ENCODE measurements at regions not wholly inside any gene's neighbourhood (a gene's known extent, or its start where the extent isn't known, plus 50 kb on each side); places are given as distances from the start of the nearest gene placed in this dataset.
"Not testable (repeated sequence)": the region's sequence is repeated elsewhere in the genome, so short reads cannot be mapped to it uniquely, and the experiment has no call there.

- not testable (repeated sequence) for DNase-seq (ENCODE audit: low read depth)
Measured at GRCh38 chr2:54031288-54031687, 60.5 kb upstream of the PSME4 start.

GRCh38 chr2:54030806-54031205 is 60.0 kb upstream of the PSME4 start:
- no peak for DNase-seq (ENCODE audit: low read depth)

- no peak for DNase-seq (ENCODE audit: low read depth)
Measured at GRCh38 chr2:54030396-54030741, 59.6 kb upstream of the PSME4 start.

- no peak for DNase-seq (ENCODE audit: low read depth)
Measured at GRCh38 chr2:54029721-54030395, 59.1 kb upstream of the PSME4 start.

GRCh38 chr2:54025463-54026075 is 54.8 kb upstream of the PSME4 start:
- DNase-seq (ENCODE audit: low read depth): not testable (repeated sequence)

GRCh38 chr2:54024576-54024975 is 53.8 kb upstream of the PSME4 start:
- no peak for DNase-seq (ENCODE audit: low read depth)

- no peak for DNase-seq (ENCODE audit: low read depth)
Measured at GRCh38 chr2:54021702-54022101, 50.9 kb upstream of the PSME4 start.

- DNase-seq (ENCODE audit: low read depth): no peak
Measured at GRCh38 chr2:54020793-54021414, 50.1 kb upstream of the PSME4 start.

Measured in ELR (cell line).